NCI-H1105 (cell line): ENCODE measurements at regions not wholly inside any gene's neighbourhood (a gene's known extent, or its start where the extent isn't known, plus 50 kb on each side); places are given as distances from the start of the nearest gene placed in this dataset.
A peak's percentile ranks its signal among the peaks of the same experiment; 100 is the strongest.
"Not testable (repeated sequence)": the region's sequence is repeated elsewhere in the genome, so short reads cannot be mapped to it uniquely, and the experiment has no call there.

Experiments used
- DNase-seq: peaks from one replicate; lab custom pipeline; 2025; lab: John Stamatoyannopoulos, UW

GRCh38 chr9:21695443-21695842 lies 107.0 kb upstream of the MTAP start:
- no peak for DNase-seq

- DNase-seq = no peak
Measured at GRCh38 chr9:21695874-21696341, 106.5 kb upstream of the MTAP start.

GRCh38 chr9:21696411-21696871 lies 106.0 kb upstream of the MTAP start:
- DNase-seq = no peak

GRCh38 chr9:21708260-21708711 lies 94.2 kb upstream of the MTAP start:
- no peak for DNase-seq

- DNase-seq = no peak
Measured at GRCh38 chr9:21708856-21709255, 93.6 kb upstream of the MTAP start.

- DNase-seq = peak; percentile 28
Measured at GRCh38 chr9:21709464-21710058, 92.9 kb upstream of the MTAP start.

- DNase-seq = no peak
Measured at GRCh38 chr9:21710548-21711191, 91.8 kb upstream of the MTAP start.

- DNase-seq = no peak
Measured at GRCh38 chr9:21711504-21711903, 90.9 kb upstream of the MTAP start.

GRCh38 chr9:21715408-21715807 lies 87.0 kb upstream of the MTAP start:
- DNase-seq = no peak

GRCh38 chr9:21720758-21721157 lies 81.7 kb upstream of the MTAP start:
- no peak for DNase-seq

GRCh38 chr9:21727411-21727810 lies 75.0 kb upstream of the MTAP start:
- DNase-seq = not testable (repeated sequence)

- no peak for DNase-seq
Measured at GRCh38 chr9:21728781-21729180, 73.7 kb upstream of the MTAP start.

GRCh38 chr9:21729648-21730047 lies 72.8 kb upstream of the MTAP start:
- DNase-seq = no peak

GRCh38 chr9:21730899-21731298 lies 71.5 kb upstream of the MTAP start:
- DNase-seq = no peak

GRCh38 chr9:21741151-21741550 lies 61.3 kb upstream of the MTAP start:
- DNase-seq = no peak

- DNase-seq = no peak
Measured at GRCh38 chr9:21744320-21744719, 58.1 kb upstream of the MTAP start.

GRCh38 chr9:21744841-21745240 lies 57.6 kb upstream of the MTAP start:
- DNase-seq = no peak

GRCh38 chr9:21746550-21746949 lies 55.9 kb upstream of the MTAP start:
- no peak for DNase-seq

GRCh38 chr9:21747175-21747574 lies 55.3 kb upstream of the MTAP start:
- DNase-seq = no peak

GRCh38 chr9:21750021-21750735 lies 52.3 kb upstream of the MTAP start:
- no peak for DNase-seq

GRCh38 chr9:21751998-21752397 lies 50.4 kb upstream of the MTAP start:
- DNase-seq = no peak
